ENCODE measurements at regions not wholly inside any gene's neighbourhood (a gene's known extent, or its start where the extent isn't known, plus 50 kb on each side); places are given as distances from the start of the nearest gene placed in this dataset.
"Not testable (repeated sequence)": the region's sequence is repeated elsewhere in the genome, so short reads cannot be mapped to it uniquely, and the experiment has no call there.

- TF ChIP-seq ZNF274 (IDR thresholded peaks at IDR 0.05; ENCODE audit: low read depth, low read length); YY1 (IDR thresholded peaks at IDR 0.05; ENCODE audit: insufficient read depth, insufficient read length): not testable (repeated sequence)
These were observed 62.9 kb upstream of the RUBCNL start for GRCh38 chr13:46449949-46450348.
